Kidney epithelial cell (primary cell): ENCODE measurements at regions not wholly inside any gene's neighbourhood (a gene's known extent, or its start where the extent isn't known, plus 50 kb on each side); places are given as distances from the start of the nearest gene placed in this dataset.

Source experiments
- DNase-seq: peaks from one replicate; pipeline ENCODE4 v3.0.0-alpha.2; 2010; ENCODE audit warnings: low read depth
- H3K27me3 ChIP-seq: 2 replicates; pipeline ENCODE4 v1.6.0; 2011; ENCODE audit warnings: low read length; ENCODE audit not compliant: control insufficient read depth, insufficient read depth
- H3K36me3 ChIP-seq: 2 replicates; pipeline ENCODE4 v1.5.1; 2011; ENCODE audit warnings: low read length; ENCODE audit not compliant: control insufficient read depth, insufficient read depth
- H3K4me3 ChIP-seq: 2 replicates; pipeline ENCODE4 v1.5.1; 2011; ENCODE audit warnings: low read depth, mild to moderate bottlenecking, control low read depth, low read length
- CTCF ChIP-seq: IDR thresholded peaks from 2 replicates; pipeline ENCODE4 v1.5.1; 2011; ENCODE audit warnings: mild to moderate bottlenecking, moderate library complexity, low read length, control low read depth, inconsistent platforms; ENCODE audit not compliant: insufficient read depth, poor library complexity, severe bottlenecking

- no peak for DNase-seq
- TF ChIP-seq CTCF: no peak
- Histone ChIP-seq H3K27me3 (no peaks in the 10 kb centered on the region), H3K36me3 (no peaks in the 10 kb centered on the region), H3K4me3 (no peak overlapping the region)
Measured at GRCh38 chr12:82242729-82243128, 115.5 kb downstream of the CCDC59 start.

GRCh38 chr12:82225871-82226270 is 132.3 kb downstream of the CCDC59 start:
- H3K36me3 ChIP-seq: no peaks in the 10 kb centered on the region
- no peak for DNase-seq
- H3K4me3 ChIP-seq: no peak overlapping the region
- no peak for TF ChIP-seq CTCF
- no peaks in the 10 kb centered on the region for H3K27me3 ChIP-seq

GRCh38 chr12:82223426-82223825 is 134.8 kb downstream of the CCDC59 start:
- TF ChIP-seq CTCF: no peak
- Histone ChIP-seq H3K4me3 (no peak overlapping the region), H3K36me3 (no peaks in the 10 kb centered on the region), H3K27me3 (no peaks in the 10 kb centered on the region)
- no peak for DNase-seq

- no peak for TF ChIP-seq CTCF
- no peak for DNase-seq
- H3K27me3 ChIP-seq: no peaks in the 10 kb centered on the region
- no peak overlapping the region for H3K4me3 ChIP-seq
- no peaks in the 10 kb centered on the region for H3K36me3 ChIP-seq
Measured at GRCh38 chr12:82216475-82216874, 141.7 kb downstream of the CCDC59 start.

- no peak for DNase-seq
- H3K27me3 ChIP-seq: no peaks in the 10 kb centered on the region
- H3K36me3 ChIP-seq: no peaks in the 10 kb centered on the region
- H3K4me3 ChIP-seq: no peak overlapping the region
- TF ChIP-seq CTCF: no peak
Measured at GRCh38 chr12:82213761-82214160, 144.4 kb downstream of the CCDC59 start.

GRCh38 chr12:82210882-82211281 is 147.3 kb downstream of the CCDC59 start:
- no peak for DNase-seq
- no peak for TF ChIP-seq CTCF
- Histone ChIP-seq H3K27me3 (no peaks in the 10 kb centered on the region), H3K4me3 (no peak overlapping the region), H3K36me3 (no peaks in the 10 kb centered on the region)
